PC-9 (cell line): ENCODE measurements at regions not wholly inside any gene's neighbourhood (a gene's known extent, or its start where the extent isn't known, plus 50 kb on each side); places are given as distances from the start of the nearest gene placed in this dataset.

Experiments
- BruUV-seq: library from RNA; stranded (reverse); fragments of 400-500 nt; replicated peaks from 2 replicates; lab custom pipeline; 2021; lab: Mats Ljungman, UMichigan
- CTCF ChIA-PET: fragments of 300-600 bp; sonication (Branson Sonifier 250); formaldehyde crosslinking; loops from one replicate; lab custom pipeline; 2022; ENCODE audit warnings: antibody characterized with exemption; lab: Charles Lee
- POLR2A ChIA-PET: fragments of 300-600 bp; sonication (Branson Sonifier 250); formaldehyde crosslinking; loops from one replicate; lab custom pipeline; 2022; ENCODE audit warnings: antibody characterized with exemption; ENCODE audit not compliant: unreplicated experiment; lab: Charles Lee
- DNase-seq, 2 experiments: peaks; one replicate each; pipeline versions ENCODE4 v3.0.0 to v3.0.0-alpha.2; 2015 to 2022; ENCODE audit warnings: mixed read lengths in 1 of 2
- H2AFZ ChIP-seq: fragments of 200-600 bp; sonication (generic); 2 replicates; pipeline ENCODE4 v1.8.1; 2017; ENCODE audit warnings: antibody characterized with exemption
- H3F3A ChIP-seq: fragments of 200-600 bp; sonication (generic); 2 replicates; pipeline ENCODE4 v1.8.1; 2017; ENCODE audit warnings: antibody characterized with exemption, mild to moderate bottlenecking, low read depth; ENCODE audit not compliant: insufficient read depth
- H3K27ac ChIP-seq: fragments of 200-600 bp; sonication (generic); 2 replicates; pipeline ENCODE4 v1.6.1; 2016; ENCODE audit warnings: mixed run types
- H3K27me3 ChIP-seq: fragments of 200-600 bp; sonication (generic); 2 replicates; pipeline ENCODE4 v1.6.1; 2016; ENCODE audit warnings: low read depth, mixed run types; ENCODE audit not compliant: insufficient read depth
- H3K36me3 ChIP-seq: fragments of 200-600 bp; sonication (generic); 2 replicates; pipeline ENCODE4 v1.6.1; 2016; ENCODE audit warnings: low read depth, mixed run types
- H3K4me1 ChIP-seq: fragments of 200-600 bp; sonication (generic); replicated peaks from 2 replicates; pipeline ENCODE4 v1.6.1; 2016; ENCODE audit warnings: mixed run types; ENCODE audit not compliant: insufficient read depth
- H3K4me2 ChIP-seq: fragments of 200-600 bp; sonication (generic); 2 replicates; pipeline ENCODE4 v1.6.1; 2017; ENCODE audit warnings: mixed run types
- H3K4me3 ChIP-seq: fragments of 200-600 bp; sonication (generic); 2 replicates; pipeline ENCODE4 v1.6.1; 2016; ENCODE audit warnings: mixed run types
- H3K79me2 ChIP-seq: fragments of 200-600 bp; sonication (generic); 2 replicates; pipeline ENCODE4 v1.6.1; 2017; ENCODE audit warnings: low read depth, mixed run types
- H3K9me2 ChIP-seq: fragments of 200-600 bp; sonication (generic); 2 replicates; pipeline ENCODE4 v1.8.1; 2017; ENCODE audit warnings: mild to moderate bottlenecking; ENCODE audit not compliant: insufficient read depth
- H3K9me3 ChIP-seq: fragments of 200-600 bp; sonication (generic); 2 replicates; pipeline ENCODE4 v1.8.1; 2016; ENCODE audit warnings: low read depth; ENCODE audit not compliant: insufficient read depth
- H4K20me1 ChIP-seq: fragments of 200-600 bp; sonication (generic); 2 replicates; pipeline ENCODE4 v1.8.1; 2017; ENCODE audit not compliant: insufficient read depth
- EZH2 ChIP-seq: fragments of 200-600 bp; sonication (generic); IDR thresholded peaks from 2 replicates; pipeline ENCODE4 v1.8.0; 2017; ENCODE audit warnings: antibody characterized with exemption, low read depth
- intact Hi-C: fragments of 100-400 bp; cut with micrococcal nuclease; formaldehyde crosslinking; loops from one replicate; pipeline ENCODE4 v1.10.0; 2022; ENCODE audit not compliant: unreplicated experiment
- TF ChIP-seq, protein P1 (sequence below): fragments of 200-600 bp; sonication (generic); conservative IDR thresholded peaks from 2 replicates; pipeline ENCODE4 v1.6.1; 2017; ENCODE audit warnings: mixed run types, antibody characterized with exemption, mild to moderate bottlenecking, moderate library complexity

DNA sequence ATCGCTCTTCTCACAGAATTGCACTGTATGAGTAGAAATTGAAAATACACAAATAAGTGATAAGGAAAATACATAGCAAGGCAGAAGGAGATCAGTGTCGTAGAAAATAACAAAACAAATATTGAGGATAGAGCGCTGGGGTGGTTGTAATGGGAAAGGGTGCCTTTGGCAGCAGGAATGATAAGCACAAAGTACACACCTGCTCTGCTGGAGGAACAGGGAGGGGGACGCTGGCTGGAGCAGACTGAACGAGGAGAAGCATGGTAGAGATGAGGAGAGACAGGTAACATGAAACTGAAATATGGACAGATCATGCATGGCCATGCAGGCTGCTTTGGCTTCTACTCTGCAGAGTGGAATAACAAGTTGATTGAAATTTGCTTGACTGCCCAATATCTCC lies 181.2 kb upstream of the FSHR start:
- H3K27me3 ChIP-seq, result no peaks in the 10 kb centered on the region
- ChIA-PET POLR2A (no interaction called here), CTCF (no interaction called here)
- intact Hi-C loops, result no loop called here
- TF ChIP-seq EZH2, result no peak
- TF ChIP-seq, protein P1, sequence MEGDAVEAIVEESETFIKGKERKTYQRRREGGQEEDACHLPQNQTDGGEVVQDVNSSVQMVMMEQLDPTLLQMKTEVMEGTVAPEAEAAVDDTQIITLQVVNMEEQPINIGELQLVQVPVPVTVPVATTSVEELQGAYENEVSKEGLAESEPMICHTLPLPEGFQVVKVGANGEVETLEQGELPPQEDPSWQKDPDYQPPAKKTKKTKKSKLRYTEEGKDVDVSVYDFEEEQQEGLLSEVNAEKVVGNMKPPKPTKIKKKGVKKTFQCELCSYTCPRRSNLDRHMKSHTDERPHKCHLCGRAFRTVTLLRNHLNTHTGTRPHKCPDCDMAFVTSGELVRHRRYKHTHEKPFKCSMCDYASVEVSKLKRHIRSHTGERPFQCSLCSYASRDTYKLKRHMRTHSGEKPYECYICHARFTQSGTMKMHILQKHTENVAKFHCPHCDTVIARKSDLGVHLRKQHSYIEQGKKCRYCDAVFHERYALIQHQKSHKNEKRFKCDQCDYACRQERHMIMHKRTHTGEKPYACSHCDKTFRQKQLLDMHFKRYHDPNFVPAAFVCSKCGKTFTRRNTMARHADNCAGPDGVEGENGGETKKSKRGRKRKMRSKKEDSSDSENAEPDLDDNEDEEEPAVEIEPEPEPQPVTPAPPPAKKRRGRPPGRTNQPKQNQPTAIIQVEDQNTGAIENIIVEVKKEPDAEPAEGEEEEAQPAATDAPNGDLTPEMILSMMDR, result no peak
- H3K27ac ChIP-seq, result no peak overlapping the region
- no peaks in the 10 kb centered on the region for H3K4me1 ChIP-seq
- no TSS peak for BruUV-seq
- H3K9me2 ChIP-seq, result no peaks in the 10 kb centered on the region
- no peaks in the 10 kb centered on the region for H3K79me2 ChIP-seq
- no peaks in the 10 kb centered on the region for H3F3A ChIP-seq
- no peaks in the 10 kb centered on the region for H4K20me1 ChIP-seq
- DNase-seq, result no peak
- H3K36me3 ChIP-seq, result no peaks in the 10 kb centered on the region
- H2AFZ ChIP-seq, result no peak overlapping the region
- no peak overlapping the region for H3K4me2 ChIP-seq
- H3K4me3 ChIP-seq, result no peak overlapping the region
- H3K9me3 ChIP-seq, result no peaks in the 10 kb centered on the region

DNA sequence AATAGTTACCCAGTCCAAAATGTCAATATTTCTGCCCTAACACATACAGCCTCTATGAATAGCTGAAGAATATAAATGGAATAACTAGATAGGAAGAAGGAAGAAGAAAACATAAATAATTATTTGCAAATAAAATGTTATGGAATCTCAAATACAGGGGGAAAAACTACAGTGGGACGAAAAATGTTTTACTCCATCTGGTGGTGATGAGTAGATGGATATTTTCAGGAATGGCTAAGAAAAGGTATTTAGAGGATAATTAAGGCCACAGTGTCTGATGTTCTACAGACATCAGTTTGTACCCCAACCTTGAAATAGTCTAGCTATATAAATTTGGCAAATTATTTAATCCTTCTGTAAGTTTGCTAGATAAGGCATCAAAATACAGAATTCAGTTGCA lies 178.1 kb upstream of the FSHR start:
- no peaks in the 10 kb centered on the region for H3K79me2 ChIP-seq
- H4K20me1 ChIP-seq, result no peaks in the 10 kb centered on the region
- BruUV-seq, result no TSS peak
- H3F3A ChIP-seq, result no peaks in the 10 kb centered on the region
- no peak overlapping the region for H3K4me3 ChIP-seq
- ChIA-PET POLR2A (no interaction called here), CTCF (no interaction called here)
- H3K4me2 ChIP-seq, result no peak overlapping the region
- no peaks in the 10 kb centered on the region for H3K36me3 ChIP-seq
- H3K27ac ChIP-seq, result no peak overlapping the region
- no peak for DNase-seq
- H3K9me3 ChIP-seq, result no peaks in the 10 kb centered on the region; the same call in 1 of the 2 replicates
- H2AFZ ChIP-seq, result no peak overlapping the region
- intact Hi-C loops, result no loop called here
- TF ChIP-seq, protein P1, result no peak; the same call in 1 of the 2 replicates
- no peak for TF ChIP-seq EZH2
- H3K9me2 ChIP-seq, result no peaks in the 10 kb centered on the region
- no peaks in the 10 kb centered on the region for H3K27me3 ChIP-seq
- no peaks in the 10 kb centered on the region for H3K4me1 ChIP-seq

DNA sequence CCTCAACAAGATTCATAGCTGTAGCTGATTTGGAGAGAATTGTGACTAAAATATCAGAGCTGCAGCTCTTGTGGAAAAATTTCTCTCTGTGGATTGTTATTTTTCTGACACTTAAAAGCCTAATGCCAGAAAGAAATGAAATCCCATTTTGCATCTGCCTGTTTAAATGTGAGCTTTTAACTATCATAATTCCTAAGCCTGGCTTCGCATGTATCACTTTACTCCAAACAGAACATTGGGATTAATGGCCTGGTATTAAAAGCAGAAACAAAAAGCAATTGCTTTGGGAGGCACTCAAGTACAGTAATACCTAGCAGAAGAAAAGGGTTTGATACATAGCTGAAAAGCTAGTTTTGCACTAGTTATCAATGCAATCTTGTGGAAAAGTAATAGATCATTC lies 164.2 kb upstream of the FSHR start:
- H3F3A ChIP-seq, result no peaks in the 10 kb centered on the region
- H3K27me3 ChIP-seq, result no peaks in the 10 kb centered on the region
- H2AFZ ChIP-seq, result no peak overlapping the region
- DNase-seq, result no peak
- H3K4me3 ChIP-seq, result no peak overlapping the region
- POLR2A ChIA-PET, result no interaction called here
- intact Hi-C loops, result no loop called here
- no peaks in the 10 kb centered on the region for H3K9me2 ChIP-seq
- H4K20me1 ChIP-seq, result no peaks in the 10 kb centered on the region
- CTCF ChIA-PET, result interaction anchor here (0.6 kb wide), 1 partner anchor 184 kb away, joined by 3 read pairs; no protein-coding TSS in a partner anchor
- no peak for TF ChIP-seq EZH2
- TF ChIP-seq, protein P1, result no peak
- no peaks in the 10 kb centered on the region for H3K4me1 ChIP-seq
- no TSS peak for BruUV-seq
- no peaks in the 10 kb centered on the region for H3K9me3 ChIP-seq
- H3K79me2 ChIP-seq, result no peaks in the 10 kb centered on the region
- no peaks in the 10 kb centered on the region for H3K36me3 ChIP-seq
- no peak overlapping the region for H3K4me2 ChIP-seq
- H3K27ac ChIP-seq, result no peak overlapping the region
